ENCODE measurements at regions not wholly inside any gene's neighbourhood (a gene's known extent, or its start where the extent isn't known, plus 50 kb on each side); places are given as distances from the start of the nearest gene placed in this dataset.

- TF ChIP-seq CTCF (IDR thresholded peaks at IDR 0.05) (no peak), POLR2AphosphoS5 (IDR thresholded peaks at IDR 0.05; ENCODE audit: insufficient read depth in 1 of 2, low read depth in 1 of 2) (no peak), POLR2A (IDR thresholded peaks at IDR 0.05) (no peak)
- intact Hi-C loops (cut with DNase I) = no loop called here
Observed at GRCh38 chr2:155947069-155947468, 385.5 kb downstream of the NR4A2 start.

GRCh38 chr2:155944218-155944617 lies 388.3 kb downstream of the NR4A2 start:
- intact Hi-C loops (cut with DNase I) = no loop called here
- H3K4me1 ChIP-seq = no peaks in the 10 kb centered on the region
- TF ChIP-seq CTCF (IDR thresholded peaks at IDR 0.05) (no peak), POLR2AphosphoS5 (IDR thresholded peaks at IDR 0.05; ENCODE audit: insufficient read depth in 1 of 2, low read depth in 1 of 2) (no peak), POLR2A (IDR thresholded peaks at IDR 0.05) (no peak)

More at GRCh38 chr2:155947069-155947468, 385.5 kb downstream of the NR4A2 start:
- Histone ChIP-seq H3K9me3 (no peaks in the 10 kb centered on the region), H3K27ac (no peak overlapping the region), H3K27me3 (no peaks in the 10 kb centered on the region), H3K4me1 (no peaks in the 10 kb centered on the region), H3K36me3 (no peaks in the 10 kb centered on the region), H3K4me3 (no peak overlapping the region)
- DNase-seq (ENCODE audit: extremely low spot score in 2 of 2) = no peak

GRCh38 chr2:155930312-155930711 lies 402.2 kb downstream of the NR4A2 start:
- intact Hi-C loops (cut with DNase I) = no loop called here
- H3K4me1 ChIP-seq = no peaks in the 10 kb centered on the region
- TF ChIP-seq POLR2A (IDR thresholded peaks at IDR 0.05) (no peak), POLR2AphosphoS5 (IDR thresholded peaks at IDR 0.05; ENCODE audit: insufficient read depth in 1 of 2, low read depth in 1 of 2) (no peak), CTCF (IDR thresholded peaks at IDR 0.05) (no peak)
- H3K27me3 ChIP-seq = no peaks in the 10 kb centered on the region
- no peaks in the 10 kb centered on the region for H3K36me3 ChIP-seq
- H3K27ac ChIP-seq = no peak overlapping the region
- no peak for DNase-seq (ENCODE audit: extremely low spot score in 2 of 2)
- no peaks in the 10 kb centered on the region for H3K9me3 ChIP-seq
- H3K4me3 ChIP-seq = no peak overlapping the region

More at GRCh38 chr2:155944218-155944617, 388.3 kb downstream of the NR4A2 start:
- H3K27ac ChIP-seq = no peak overlapping the region
- H3K4me3 ChIP-seq = no peak overlapping the region
- DNase-seq (ENCODE audit: extremely low spot score in 2 of 2) = no peak
- H3K36me3 ChIP-seq = no peaks in the 10 kb centered on the region
- no peaks in the 10 kb centered on the region for H3K27me3 ChIP-seq
- no peaks in the 10 kb centered on the region for H3K9me3 ChIP-seq

- DNase-seq (ENCODE audit: extremely low spot score in 2 of 2) = no peak
- Histone ChIP-seq H3K27ac (no peak overlapping the region), H3K4me3 (no peak overlapping the region), H3K36me3 (no peaks in the 10 kb centered on the region), H3K27me3 (no peaks in the 10 kb centered on the region), H3K4me1 (no peaks in the 10 kb centered on the region), H3K9me3 (no peaks in the 10 kb centered on the region)
- intact Hi-C loops (cut with DNase I) = no loop called here
- TF ChIP-seq CTCF (IDR thresholded peaks at IDR 0.05) = no peak
- no peak for TF ChIP-seq POLR2A (IDR thresholded peaks at IDR 0.05)
- TF ChIP-seq POLR2AphosphoS5 (IDR thresholded peaks at IDR 0.05; ENCODE audit: insufficient read depth in 1 of 2, low read depth in 1 of 2) = no peak
Observed at GRCh38 chr2:155917380-155917779, 415.1 kb downstream of the NR4A2 start.

GRCh38 chr2:155913356-155913755 lies 419.2 kb downstream of the NR4A2 start:
- intact Hi-C loops (cut with DNase I) = no loop called here
- Histone ChIP-seq H3K4me3 (no peak overlapping the region), H3K4me1 (no peaks in the 10 kb centered on the region), H3K27ac (no peak overlapping the region), H3K27me3 (no peaks in the 10 kb centered on the region), H3K9me3 (no peaks in the 10 kb centered on the region), H3K36me3 (no peaks in the 10 kb centered on the region)
- no peak for TF ChIP-seq POLR2AphosphoS5 (IDR thresholded peaks at IDR 0.05; ENCODE audit: insufficient read depth in 1 of 2, low read depth in 1 of 2)
- TF ChIP-seq CTCF (IDR thresholded peaks at IDR 0.05) = no peak
- no peak for TF ChIP-seq POLR2A (IDR thresholded peaks at IDR 0.05)
- no peak for DNase-seq (ENCODE audit: extremely low spot score in 2 of 2)
